GM18505 (cell line): ENCODE measurements at regions not wholly inside any gene's neighbourhood (a gene's known extent, or its start where the extent isn't known, plus 50 kb on each side); places are given as distances from the start of the nearest gene placed in this dataset.
"Not testable (repeated sequence)": the region's sequence is repeated elsewhere in the genome, so short reads cannot be mapped to it uniquely, and the experiment has no call there.

Experiments
- ATAC-seq: cut with Tn5 transposase; IDR thresholded peaks from one replicate; pipeline ENCODE4 v1.9.1; 2021; ENCODE audit not compliant: unreplicated experiment
- POLR2A ChIP-seq: IDR thresholded peaks from 4 replicates; pipeline ENCODE4 v1.6.1; 2011; ENCODE audit warnings: borderline replicate concordance; ENCODE audit not compliant: insufficient read depth, insufficient read length; ENCODE audit errors: extremely low read depth

GRCh38 chr18:5830902-5831301, 64.4 kb downstream of the TMEM200C start:
- not testable (repeated sequence) for ATAC-seq

- no peak for TF ChIP-seq POLR2A
- ATAC-seq = no peak
Observed at GRCh38 chr18:5828913-5829312, 66.4 kb downstream of the TMEM200C start.

DNA sequence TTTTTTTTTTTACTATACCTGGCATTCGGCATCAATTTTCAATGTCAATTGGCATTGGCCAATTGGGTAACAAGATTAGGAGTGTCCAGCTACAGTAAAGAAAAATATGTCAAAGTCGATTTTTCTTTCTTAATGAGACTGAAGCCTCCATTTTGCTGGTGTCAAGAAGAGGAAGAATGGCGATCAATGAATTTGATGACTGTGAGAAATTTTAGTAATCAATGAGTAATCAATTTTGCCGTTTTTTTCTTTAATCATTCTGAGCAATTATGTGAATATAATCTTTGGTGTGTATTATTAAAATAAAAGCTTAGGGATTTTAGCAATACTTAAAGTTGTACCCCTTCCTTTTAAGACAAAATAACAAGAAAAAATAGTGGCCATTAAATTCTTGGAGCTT, 69.7 kb downstream of the TMEM200C start:
- no peak for ATAC-seq
- TF ChIP-seq POLR2A = no peak

DNA sequence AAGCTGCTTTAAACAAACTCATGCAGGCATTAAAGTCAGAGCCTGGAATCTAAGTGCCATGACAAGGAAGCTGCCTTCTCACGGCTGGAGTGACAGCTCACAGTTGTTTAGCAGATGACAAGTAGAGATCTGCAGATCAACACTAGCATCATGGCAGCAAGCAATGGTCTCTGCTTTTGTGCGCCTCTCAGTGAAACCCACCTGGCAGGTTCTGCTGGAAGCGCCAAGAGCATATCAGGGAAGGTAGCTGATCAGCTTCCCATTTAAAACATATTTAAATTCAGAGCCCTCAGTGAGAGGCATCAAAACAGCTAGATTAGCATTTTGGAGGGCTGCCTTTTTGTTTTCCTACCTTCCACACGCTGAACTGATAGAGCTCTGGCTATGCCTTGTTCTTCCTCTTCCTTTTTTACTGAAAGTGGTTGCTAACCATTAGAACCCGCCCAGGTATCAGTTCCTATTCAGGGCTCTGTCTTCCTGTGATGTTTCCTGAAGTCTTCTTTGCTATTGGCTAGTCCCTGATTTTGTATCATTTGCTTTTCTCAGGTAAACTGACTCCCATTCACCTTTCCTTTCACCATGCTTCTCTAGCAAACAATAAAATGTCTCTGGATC, 70.8 kb downstream of the TMEM200C start:
- no peak for TF ChIP-seq POLR2A

DNA sequence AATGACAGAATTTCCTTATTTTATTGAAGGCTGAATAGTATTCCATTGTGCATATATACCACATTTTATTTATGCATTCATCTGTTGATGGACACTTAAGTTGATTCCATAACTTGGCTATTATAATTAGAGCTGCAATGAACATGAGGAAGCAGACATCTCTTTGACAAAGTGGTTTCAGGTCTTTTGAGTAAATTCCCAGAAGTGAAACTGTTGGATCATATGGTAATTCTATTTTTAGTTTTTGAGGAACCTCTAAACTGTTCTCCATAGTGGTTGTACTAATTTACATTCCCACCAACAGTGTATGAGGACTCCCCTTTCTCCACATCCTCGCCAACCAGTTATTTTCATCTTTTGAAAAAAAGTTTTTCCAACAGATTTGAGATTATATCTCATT, 77.5 kb downstream of the TMEM200C start:
- TF ChIP-seq POLR2A = no peak
- ATAC-seq = no peak

More for the DNA sequence above, 70.8 kb downstream of the TMEM200C start:
- ATAC-seq = no peak

- ATAC-seq = no peak
- TF ChIP-seq POLR2A = no peak
Observed at GRCh38 chr18:5806860-5807259, 88.5 kb downstream of the TMEM200C start.

- TF ChIP-seq POLR2A = no peak
- no peak for ATAC-seq
Observed at GRCh38 chr18:5787936-5788335, 107.4 kb downstream of the TMEM200C start.

DNA sequence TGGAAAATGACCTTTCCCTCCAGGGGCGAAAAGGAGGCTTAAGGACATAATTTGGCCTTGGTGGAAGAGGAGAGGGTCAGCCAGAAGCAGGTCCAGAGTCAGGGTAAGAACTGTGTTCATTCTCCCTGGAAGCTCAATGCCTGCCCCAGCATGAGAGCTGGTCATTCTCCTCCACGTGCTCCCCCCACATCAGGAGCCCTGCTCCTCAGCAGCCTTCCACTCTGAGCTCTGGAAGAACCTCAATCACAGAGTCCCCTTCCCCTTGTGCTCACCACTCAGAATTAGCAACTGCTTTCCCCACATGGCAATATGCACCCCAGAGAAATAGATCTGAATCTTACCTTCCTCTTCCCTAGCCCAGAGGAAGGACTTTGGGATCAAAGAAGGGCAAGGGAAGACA, 115.4 kb downstream of the TMEM200C start:
- no peak for ATAC-seq
- no peak for TF ChIP-seq POLR2A

DNA sequence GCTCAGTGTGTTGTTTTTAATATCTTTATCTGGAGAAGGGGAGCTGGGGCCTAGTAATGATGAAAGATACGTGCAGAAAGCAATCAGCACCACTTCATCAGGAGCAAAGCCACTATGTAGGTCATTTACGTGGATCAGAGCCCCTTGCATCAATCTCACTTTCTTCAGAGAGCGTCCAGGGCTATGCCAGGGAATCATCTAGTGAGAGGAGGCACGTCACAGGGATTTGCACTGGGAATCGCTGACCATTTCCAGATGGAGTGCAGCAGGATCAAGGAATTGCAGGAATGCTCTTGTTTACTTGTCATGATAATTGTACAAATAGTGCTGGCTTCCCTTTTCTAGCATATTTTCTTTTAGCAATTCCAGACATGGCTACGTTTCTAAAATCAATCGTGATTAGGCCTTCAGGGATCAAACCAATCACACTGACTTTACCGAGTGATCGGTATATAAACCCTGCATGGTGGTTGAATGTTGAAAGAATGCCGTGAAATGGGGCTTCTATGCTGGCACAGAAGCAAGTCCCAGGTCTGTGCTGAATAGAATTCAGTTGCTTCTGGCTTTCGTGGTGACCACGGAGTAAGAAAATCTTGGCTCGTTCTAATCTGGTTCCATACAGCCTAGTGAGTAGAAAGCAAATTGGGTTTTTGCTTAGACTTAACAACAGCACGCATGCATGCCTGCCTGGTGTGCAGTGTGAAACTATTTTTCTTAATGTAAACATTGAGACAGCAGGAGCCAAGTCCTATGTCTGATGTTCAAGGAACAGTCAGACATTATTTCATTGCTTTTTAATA, 122.8 kb downstream of the TMEM200C start:
- no peak for ATAC-seq
- no peak for TF ChIP-seq POLR2A

GRCh38 chr18:5771343-5771742, 124.0 kb downstream of the TMEM200C start:
- no peak for ATAC-seq
- no peak for TF ChIP-seq POLR2A

GRCh38 chr18:5770176-5770575, 125.1 kb downstream of the TMEM200C start:
- TF ChIP-seq POLR2A = no peak
- no peak for ATAC-seq

GRCh38 chr18:5768454-5768853, 126.9 kb downstream of the TMEM200C start:
- TF ChIP-seq POLR2A = no peak
- ATAC-seq = no peak

- ATAC-seq = no peak
- TF ChIP-seq POLR2A = no peak
Observed at GRCh38 chr18:5759194-5759593, 136.1 kb downstream of the TMEM200C start.

GRCh38 chr18:5756823-5757222, 138.5 kb downstream of the TMEM200C start:
- no peak for ATAC-seq
- TF ChIP-seq POLR2A = no peak
